GM04504 (cell line): ENCODE measurements at regions not wholly inside any gene's neighbourhood (a gene's known extent, or its start where the extent isn't known, plus 50 kb on each side); places are given as distances from the start of the nearest gene placed in this dataset.
"Not testable (repeated sequence)": the region's sequence is repeated elsewhere in the genome, so short reads cannot be mapped to it uniquely, and the experiment has no call there.

Source experiments
- DNase-seq: peaks from one replicate; pipeline ENCODE4 v3.0.0-alpha.2; 2012; ENCODE audit warnings: low read depth

DNA sequence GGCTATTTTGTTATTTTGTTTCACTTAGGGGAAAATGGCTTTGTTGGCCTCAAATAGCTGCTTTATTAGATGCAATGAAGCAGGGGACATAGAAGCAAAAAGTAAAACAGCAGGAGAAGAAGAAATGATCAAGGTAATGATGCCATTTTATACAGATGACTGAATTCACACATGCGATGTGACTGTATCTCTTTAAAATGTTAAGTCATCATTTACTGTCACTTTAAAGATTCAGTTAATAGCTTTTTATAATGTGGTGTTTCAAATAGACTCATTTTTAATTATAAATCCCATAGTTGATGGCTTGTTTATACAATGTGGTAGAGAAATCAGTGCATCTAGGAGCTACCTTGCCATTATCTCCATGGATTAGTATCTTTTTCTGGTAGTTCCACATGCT lies 863.9 kb upstream of the DEFB115 start:
- DNase-seq: not testable (repeated sequence)

- DNase-seq: not testable (repeated sequence)
Observed at GRCh38 chr20:30397111-30397510, 860.4 kb upstream of the DEFB115 start.

- not testable (repeated sequence) for DNase-seq
Observed at GRCh38 chr20:30405061-30405460, 852.4 kb upstream of the DEFB115 start.

DNA sequence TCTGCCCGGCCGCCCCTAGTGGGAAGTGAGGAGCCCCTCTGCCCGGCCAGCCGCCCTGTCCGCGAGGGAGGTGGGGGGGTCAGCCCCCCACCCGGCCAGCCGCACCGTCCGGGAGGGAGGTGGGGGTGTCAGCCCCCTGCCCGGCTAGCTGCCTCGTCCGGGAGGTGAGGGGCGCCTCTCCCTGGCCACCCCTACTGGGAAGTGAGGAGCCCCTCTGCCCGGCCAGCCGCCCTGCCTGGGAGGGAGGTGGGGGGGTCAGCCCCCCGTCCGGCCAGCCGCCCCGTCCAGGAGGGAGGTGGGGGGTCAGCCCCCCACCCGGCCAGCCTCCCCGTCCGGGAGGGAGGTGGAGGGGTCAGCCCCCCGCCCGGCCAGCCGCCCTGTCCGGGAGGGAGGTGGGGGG lies 851.9 kb upstream of the DEFB115 start:
- DNase-seq: not testable (repeated sequence)

DNA sequence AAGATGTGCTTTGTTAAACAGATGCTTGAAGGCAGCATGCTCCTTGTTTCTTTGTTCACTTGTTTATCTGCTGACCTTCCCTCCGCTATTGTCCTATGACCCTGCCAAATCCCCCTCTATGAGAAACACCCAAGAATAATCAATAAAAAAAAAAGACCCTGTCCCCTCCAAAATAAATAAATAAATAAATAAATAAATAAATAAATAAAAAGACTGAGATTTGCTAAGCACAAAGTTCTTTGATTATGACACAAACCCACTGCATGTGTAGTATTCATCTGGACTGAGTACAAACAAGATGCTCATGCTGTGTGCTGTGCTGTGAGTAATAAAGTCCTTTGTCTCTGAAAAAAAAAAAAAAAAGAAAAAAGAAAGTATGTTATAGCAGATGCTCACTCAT lies 851.1 kb upstream of the DEFB115 start:
- DNase-seq: not testable (repeated sequence)

DNA sequence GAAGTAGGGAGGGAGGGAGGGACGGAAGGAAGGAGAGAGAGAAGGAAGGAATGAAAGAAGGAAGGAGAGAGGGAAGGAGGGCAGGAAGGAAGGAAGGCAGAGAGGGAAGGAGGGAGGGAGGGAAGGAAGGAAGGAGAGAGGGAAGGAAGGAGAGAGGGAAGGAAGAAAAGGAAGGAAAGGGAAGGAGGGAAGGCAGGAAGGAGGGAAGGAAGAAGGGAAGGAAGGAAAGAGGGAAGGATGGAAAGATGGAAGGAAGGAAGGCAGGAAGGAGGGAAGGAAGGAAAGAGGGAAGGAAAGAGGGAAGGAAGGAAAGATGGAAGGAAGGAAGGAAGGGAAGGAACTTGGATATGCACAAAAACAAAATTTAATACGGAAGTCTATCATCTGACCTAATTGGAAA lies 844.5 kb upstream of the DEFB115 start:
- no peak for DNase-seq

DNA sequence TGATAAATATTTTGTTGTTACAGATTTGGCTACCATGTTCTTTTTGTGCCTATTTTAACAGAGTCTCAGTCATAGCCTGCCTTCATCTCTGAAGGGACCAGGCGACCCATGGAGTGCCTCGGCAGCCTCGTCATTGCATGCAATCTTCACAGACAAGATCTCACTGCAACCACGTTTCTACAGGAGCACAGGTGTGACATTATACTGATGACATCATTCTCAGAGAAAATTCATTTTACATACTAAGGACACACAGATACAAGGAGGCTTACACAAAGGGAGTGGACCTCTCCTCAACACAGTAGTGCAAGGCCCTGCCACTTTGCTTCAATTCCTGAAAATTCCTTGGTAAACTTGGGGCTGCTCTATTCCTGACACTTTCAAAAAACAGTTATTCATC lies 840.1 kb upstream of the DEFB115 start:
- not testable (repeated sequence) for DNase-seq

DNA sequence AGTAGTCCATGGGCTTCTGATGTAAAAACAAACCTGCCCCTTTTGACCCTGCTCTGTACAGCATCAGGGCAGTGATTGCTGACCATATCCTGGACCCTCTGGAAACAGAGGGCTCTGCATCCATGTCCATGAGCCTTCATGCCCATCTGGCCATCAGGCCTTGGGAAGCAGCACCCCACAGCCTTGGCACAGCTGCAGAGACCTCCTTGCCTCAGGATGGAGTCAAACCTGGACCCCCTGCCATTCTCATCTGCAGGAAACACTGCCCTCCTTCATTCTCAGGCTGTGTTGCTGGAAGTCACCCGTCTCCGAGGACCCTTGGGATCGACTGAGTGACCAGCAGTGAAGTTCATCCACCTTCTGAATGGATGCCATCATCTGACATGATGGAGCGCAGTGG lies 839.1 kb upstream of the DEFB115 start:
- DNase-seq: not testable (repeated sequence)

DNA sequence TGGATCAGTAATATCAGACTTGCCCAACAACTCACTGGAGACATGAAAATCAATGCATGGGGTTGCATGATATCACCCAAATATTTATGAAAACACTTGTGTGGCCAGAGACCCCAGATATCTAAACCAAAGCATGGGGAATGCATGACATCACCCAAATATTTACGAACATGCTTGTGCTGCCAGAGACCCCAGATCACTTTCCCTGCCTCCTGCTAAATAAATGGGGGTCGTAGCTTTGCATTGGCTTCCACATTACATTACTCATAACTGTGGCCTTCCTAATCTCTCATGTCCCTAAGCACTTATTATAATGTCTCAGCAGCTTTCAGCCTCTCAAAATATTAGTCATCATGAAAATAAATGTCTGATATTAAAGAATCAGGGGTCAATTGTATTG lies 838.0 kb upstream of the DEFB115 start:
- DNase-seq: no peak

DNA sequence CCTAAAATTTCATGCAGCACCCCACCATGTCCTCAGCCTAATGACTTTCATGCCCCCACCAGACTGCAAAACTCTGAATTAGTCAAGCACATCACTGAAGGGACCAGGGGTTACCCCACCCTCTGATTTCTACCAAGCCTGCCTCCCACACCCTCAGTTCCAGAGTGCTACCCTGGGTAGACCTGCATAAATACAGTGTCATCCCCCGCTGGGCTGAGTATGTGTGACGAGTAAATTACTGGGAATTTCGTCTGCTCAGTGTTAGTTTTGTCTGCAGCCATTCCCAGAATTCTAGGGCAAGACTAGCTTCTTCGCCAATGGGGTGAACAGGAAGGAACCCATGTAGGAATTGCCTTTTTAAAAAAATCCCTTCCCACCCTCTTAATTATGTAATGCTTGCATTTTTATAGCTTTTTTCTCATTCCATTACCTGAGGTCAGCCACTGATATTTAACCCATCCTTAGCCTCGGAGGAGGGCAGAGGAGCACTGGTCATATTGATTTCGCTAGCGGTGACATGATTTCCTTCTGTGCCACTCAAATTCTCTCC lies 837.5 kb upstream of the DEFB115 start:
- DNase-seq: not testable (repeated sequence)
